WTC11 (cell line): ENCODE measurements at regions not wholly inside any gene's neighbourhood (a gene's known extent, or its start where the extent isn't known, plus 50 kb on each side); places are given as distances from the start of the nearest gene placed in this dataset.

Experiments used
- ATAC-seq: fragments of 200-7000 bp; cut with Tn5 transposase; 2 replicates; pipeline ENCODE4 v1.10.0; 2021; ENCODE audit warnings: mild to moderate bottlenecking, moderate library complexity
- CTCF ChIA-PET: fragments of 300-600 bp; sonication (Branson Sonifier 250); formaldehyde crosslinking; loops from one replicate; lab custom pipeline; 2021; ENCODE audit warnings: antibody characterized with exemption; lab: Charles Lee
- POLR2A ChIA-PET: fragments of 350-600 bp; sonication (Branson Sonifier 250); formaldehyde crosslinking; loops from one replicate; lab custom pipeline; 2021; ENCODE audit warnings: antibody characterized with exemption; lab: Charles Lee
- DNase-seq: peaks from one replicate; pipeline ENCODE4 v3.0.0; 2021; ENCODE audit warnings: low spot score
- H3K27ac Mint-ChIP-seq: 2 replicates; pipeline ENCODE4 v1.8.0; 2021; ENCODE audit warnings: mixed read lengths
- H3K27me3 Mint-ChIP-seq: 2 replicates; pipeline ENCODE4 v1.8.0; 2021; ENCODE audit warnings: low read depth, mild to moderate bottlenecking, moderate library complexity, mixed read lengths
- H3K36me3 Mint-ChIP-seq: 2 replicates; pipeline ENCODE4 v1.8.0; 2021; ENCODE audit warnings: mixed read lengths
- H3K4me1 Mint-ChIP-seq: 2 replicates; pipeline ENCODE4 v1.8.0; 2022; ENCODE audit warnings: mixed read lengths
- H3K4me3 Mint-ChIP-seq: 2 replicates; pipeline ENCODE4 v1.8.0; 2021; ENCODE audit warnings: mild to moderate bottlenecking, moderate library complexity, mixed read lengths
- H3K9me3 Mint-ChIP-seq: 2 replicates; pipeline ENCODE4 v1.8.0; 2021; ENCODE audit warnings: mixed read lengths
- AR ChIP-seq: fragments of 250-450 bp; sonication (Bioruptor Pico); IDR thresholded peaks from 2 replicates; pipeline ENCODE4 v1.9.0; 2021; ENCODE audit warnings: mild to moderate bottlenecking
- ESRRA ChIP-seq: sonication (generic); formaldehyde crosslinking; IDR thresholded peaks from 2 replicates; pipeline ENCODE4 v1.8.1; 2022; ENCODE audit warnings: mild to moderate bottlenecking, missing genetic modification reagents, borderline replicate concordance
- ETV6 ChIP-seq: sonication (generic); formaldehyde crosslinking; IDR thresholded peaks from 2 replicates; pipeline ENCODE4 v1.8.1; 2022; ENCODE audit warnings: mild to moderate bottlenecking, missing genetic modification reagents
- GTF2I ChIP-seq: fragments of 250-450 bp; sonication (Bioruptor Pico); conservative IDR thresholded peaks from 2 replicates; pipeline ENCODE4 v1.4.0; 2021; ENCODE audit warnings: mild to moderate bottlenecking
- JUN ChIP-seq: sonication (generic); formaldehyde crosslinking; IDR thresholded peaks from 2 replicates; pipeline ENCODE4 v1.8.0; 2023; ENCODE audit warnings: mild to moderate bottlenecking, missing genetic modification reagents
- MYBL2 ChIP-seq: sonication (generic); formaldehyde crosslinking; IDR thresholded peaks from 2 replicates; pipeline ENCODE4 v1.8.1; 2023; ENCODE audit warnings: mild to moderate bottlenecking, moderate library complexity, missing genetic modification reagents
- NR1H2 ChIP-seq: sonication (generic); formaldehyde crosslinking; IDR thresholded peaks from 2 replicates; pipeline ENCODE4 v1.9.0; 2021; ENCODE audit warnings: mild to moderate bottlenecking, moderate library complexity, missing genetic modification reagents
- ZNF532 ChIP-seq: fragments of 250-450 bp; sonication (Bioruptor Pico); IDR thresholded peaks from 2 replicates; pipeline ENCODE4 v1.9.0; 2021; ENCODE audit warnings: mild to moderate bottlenecking, borderline replicate concordance
- TF ChIP-seq, protein P1 (sequence below): sonication (generic); formaldehyde crosslinking; IDR thresholded peaks from 2 replicates; pipeline ENCODE4 v1.8.1; 2022; ENCODE audit warnings: missing genetic modification reagents, borderline replicate concordance
- TF ChIP-seq, protein P2 (sequence below): fragments of 250-450 bp; sonication (Bioruptor Pico); IDR thresholded peaks from 2 replicates; pipeline ENCODE4 v1.9.0; 2021; ENCODE audit warnings: mild to moderate bottlenecking

DNA sequence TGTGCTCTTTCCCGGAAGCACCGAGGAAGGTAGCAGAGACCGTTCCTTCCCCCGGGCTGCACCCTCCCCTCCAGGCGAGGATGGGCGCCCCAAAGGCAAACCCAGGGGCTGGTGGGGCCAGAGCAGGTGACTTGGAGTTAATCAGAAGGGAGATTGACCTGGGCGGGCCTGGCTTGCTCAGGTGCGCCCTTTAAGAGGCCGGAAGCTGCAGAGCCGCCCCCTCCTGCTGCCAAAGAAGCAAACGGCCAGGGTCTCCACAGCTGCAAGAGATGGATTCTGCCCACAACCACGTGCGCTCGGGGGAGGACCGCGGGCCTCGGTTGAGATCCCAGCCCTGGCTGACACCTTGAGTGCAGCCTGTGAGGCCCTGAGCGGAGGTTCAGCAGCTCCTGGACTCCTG is 218.2 kb upstream of the NAALADL2 start:
- CTCF ChIA-PET = no interaction called here
- Mint-ChIP-seq H3K4me1 (peaks cover 24% of the 10 kb centered on the region), H3K27me3 (no peaks in the 10 kb centered on the region), H3K9me3 (peaks cover 14% of the 10 kb centered on the region), H3K27ac (no peak overlapping the region), H3K4me3 (no peak overlapping the region), H3K36me3 (no peaks in the 10 kb centered on the region)
- POLR2A ChIA-PET = no interaction called here
- TF ChIP-seq NR1H2 (CRISPR knock-in tag) = no peak
- TF ChIP-seq ZNF532 (CRISPR knock-in tag) = no peak
- TF ChIP-seq AR (CRISPR knock-in tag) = no peak
- TF ChIP-seq, protein P1, sequence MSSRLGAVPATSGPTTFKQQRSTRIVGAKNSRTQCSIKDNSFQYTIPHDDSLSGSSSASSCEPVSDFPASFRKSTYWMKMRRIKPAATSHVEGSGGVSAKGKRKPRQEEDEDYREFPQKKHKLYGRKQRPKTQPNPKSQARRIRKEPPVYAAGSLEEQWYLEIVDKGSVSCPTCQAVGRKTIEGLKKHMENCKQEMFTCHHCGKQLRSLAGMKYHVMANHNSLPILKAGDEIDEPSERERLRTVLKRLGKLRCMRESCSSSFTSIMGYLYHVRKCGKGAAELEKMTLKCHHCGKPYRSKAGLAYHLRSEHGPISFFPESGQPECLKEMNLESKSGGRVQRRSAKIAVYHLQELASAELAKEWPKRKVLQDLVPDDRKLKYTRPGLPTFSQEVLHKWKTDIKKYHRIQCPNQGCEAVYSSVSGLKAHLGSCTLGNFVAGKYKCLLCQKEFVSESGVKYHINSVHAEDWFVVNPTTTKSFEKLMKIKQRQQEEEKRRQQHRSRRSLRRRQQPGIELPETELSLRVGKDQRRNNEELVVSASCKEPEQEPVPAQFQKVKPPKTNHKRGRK (CRISPR knock-in tag) = no peak
- TF ChIP-seq ESRRA (CRISPR knock-in tag) = no peak
- no peak for TF ChIP-seq MYBL2 (CRISPR knock-in tag)
- TF ChIP-seq, protein P2, sequence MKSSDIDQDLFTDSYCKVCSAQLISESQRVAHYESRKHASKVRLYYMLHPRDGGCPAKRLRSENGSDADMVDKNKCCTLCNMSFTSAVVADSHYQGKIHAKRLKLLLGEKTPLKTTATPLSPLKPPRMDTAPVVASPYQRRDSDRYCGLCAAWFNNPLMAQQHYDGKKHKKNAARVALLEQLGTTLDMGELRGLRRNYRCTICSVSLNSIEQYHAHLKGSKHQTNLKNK (CRISPR knock-in tag) = no peak
- DNase-seq (no peak), ATAC-seq (peak; percentile 26; the same call in 1 of the 2 replicates)

GRCh38 chr3:174644287-174644686 is 214.8 kb upstream of the NAALADL2 start:
- Mint-ChIP-seq H3K27me3 (no peaks in the 10 kb centered on the region), H3K9me3 (0 out of 2 replicates have a peak, but pooled peaks cover 3% of the 10 kb centered on the region), H3K4me1 (peaks cover 24% of the 10 kb centered on the region), H3K4me3 (no peak overlapping the region), H3K36me3 (no peaks in the 10 kb centered on the region), H3K27ac (no peak overlapping the region; the same call in none of the 2 replicates)
- POLR2A ChIA-PET = no interaction called here
- CTCF ChIA-PET = no interaction called here
- no peak for TF ChIP-seq JUN
- TF ChIP-seq ESRRA (CRISPR knock-in tag) = no peak
- TF ChIP-seq ETV6 (CRISPR knock-in tag) = peak; percentile 63; the same call in 1 of the 2 replicates
- TF ChIP-seq MYBL2 (CRISPR knock-in tag) = no peak
- TF ChIP-seq GTF2I (CRISPR knock-in tag) = no peak
- no peak for TF ChIP-seq ZNF532 (CRISPR knock-in tag)
- no peak for DNase-seq
- peak; percentile 53; the same call in 1 of the 2 replicates for ATAC-seq
